Left ventricle myocardium inferior (tissue), 1 donor: ENCODE measurements at regions not wholly inside any gene's neighbourhood (a gene's known extent, or its start where the extent isn't known, plus 50 kb on each side); places are given as distances from the start of the nearest gene placed in this dataset.

ENCODE experiments used
- DNase-seq: peaks from one replicate; pipeline ENCODE4 v3.0.0-alpha.2; 2020
- H3K27ac ChIP-seq: fragments of 200-600 bp; replicated peaks from 2 replicates; pipeline ENCODE4 v1.8.0; 2021
- H3K27me3 ChIP-seq: fragments of 200-600 bp; 2 replicates; pipeline ENCODE4 v1.8.0; 2021; ENCODE audit warnings: low read depth
- H3K36me3 ChIP-seq: fragments of 200-600 bp; 2 replicates; pipeline ENCODE4 v1.8.0; 2021
- H3K4me1 ChIP-seq: fragments of 200-600 bp; 2 replicates; pipeline ENCODE4 v1.8.0; 2021
- H3K4me3 ChIP-seq: fragments of 200-600 bp; 2 replicates; pipeline ENCODE4 v1.8.0; 2021; ENCODE audit warnings: mild to moderate bottlenecking, moderate library complexity
- H3K9me3 ChIP-seq: fragments of 200-600 bp; replicated peaks from 2 replicates; pipeline ENCODE4 v1.8.0; 2021
- CTCF ChIP-seq: fragments of 200-600 bp; IDR thresholded peaks from 2 replicates; pipeline ENCODE4 v1.8.0; 2021; ENCODE audit warnings: antibody characterized with exemption, mild to moderate bottlenecking, borderline replicate concordance
- intact Hi-C: fragments of 100-400 bp; cut with micrococcal nuclease; formaldehyde crosslinking; loops from one replicate; pipeline ENCODE4 v1.11.0; 2022
- donor health status: DM: no; HTN: yes; CAD: no; lungs with severe emphysema.

DNA sequence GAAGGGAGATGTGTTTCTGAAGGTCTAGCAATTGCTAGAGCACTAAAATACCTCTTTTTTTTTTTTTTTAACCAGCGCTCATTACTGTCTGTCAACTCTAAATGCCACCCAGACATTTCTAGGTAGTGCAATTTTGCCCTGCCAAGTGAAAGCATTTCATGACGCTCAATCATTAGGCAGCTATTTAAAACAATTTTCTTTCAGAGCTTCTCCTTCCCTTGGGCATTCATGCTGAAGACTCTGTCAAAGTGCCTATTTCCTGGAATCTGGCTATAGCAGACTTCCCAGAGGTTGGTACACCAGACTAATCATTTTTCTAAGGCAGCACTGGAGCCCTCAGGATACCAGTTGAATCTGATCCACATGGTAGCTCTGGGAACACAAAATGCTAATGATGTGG, 97.0 kb upstream of the ANKRD55 start:
- Histone ChIP-seq H3K36me3 (no peaks in the 10 kb centered on the region), H3K27me3 (no peaks in the 10 kb centered on the region), H3K4me3 (no peak overlapping the region), H3K9me3 (peaks cover 6% of the 10 kb centered on the region), H3K4me1 (peaks cover 30% of the 10 kb centered on the region), H3K27ac (peak overlapping the region; percentile 43)
- no peak for DNase-seq
- intact Hi-C loops, result no loop called here
- TF ChIP-seq CTCF, result no peak

DNA sequence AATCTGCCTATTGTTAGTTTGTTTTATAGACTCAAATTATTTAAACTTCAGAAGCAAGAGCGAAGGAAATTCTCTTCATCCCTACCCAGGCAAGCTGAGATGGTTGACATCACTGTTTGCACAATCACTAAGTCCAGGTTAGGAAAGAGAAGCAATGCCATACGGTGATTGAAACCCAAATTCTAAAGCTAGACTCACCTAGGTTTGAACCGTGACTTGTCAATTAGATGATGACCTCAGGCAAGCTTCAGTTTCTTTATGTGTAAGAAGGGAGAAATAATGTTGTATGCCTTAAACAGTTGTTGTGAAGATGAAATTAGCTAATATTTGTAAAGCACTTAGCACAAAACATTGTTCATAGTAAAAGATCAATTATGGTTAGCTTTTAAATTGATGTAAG, 96.5 kb upstream of the ANKRD55 start:
- TF ChIP-seq CTCF, result no peak
- Histone ChIP-seq H3K36me3 (no peaks in the 10 kb centered on the region), H3K9me3 (peaks cover 1% of the 10 kb centered on the region), H3K27ac (peak overlapping the region; percentile 43), H3K4me1 (peaks cover 30% of the 10 kb centered on the region), H3K4me3 (no peak overlapping the region), H3K27me3 (no peaks in the 10 kb centered on the region)
- no peak for DNase-seq
- intact Hi-C loops, result no loop called here

- Histone ChIP-seq H3K9me3 (no peaks in the 10 kb centered on the region), H3K27ac (no peak overlapping the region), H3K36me3 (no peaks in the 10 kb centered on the region), H3K27me3 (no peaks in the 10 kb centered on the region), H3K4me1 (peaks cover 30% of the 10 kb centered on the region), H3K4me3 (no peak overlapping the region)
- intact Hi-C loops, result no loop called here
- no peak for DNase-seq
- no peak for TF ChIP-seq CTCF
Measured at GRCh38 chr5:56328753-56329560, 95.8 kb upstream of the ANKRD55 start.

GRCh38 chr5:56327809-56328208, 94.7 kb upstream of the ANKRD55 start:
- TF ChIP-seq CTCF, result no peak
- no peak overlapping the region for H3K4me3 ChIP-seq
- H3K27ac ChIP-seq, result no peak overlapping the region
- no peak for DNase-seq
- intact Hi-C loops, result no loop called here
- H3K27me3 ChIP-seq, result no peaks in the 10 kb centered on the region
- no peaks in the 10 kb centered on the region for H3K9me3 ChIP-seq
- H3K36me3 ChIP-seq, result no peaks in the 10 kb centered on the region
- H3K4me1 ChIP-seq, result peaks cover 30% of the 10 kb centered on the region

- no peak for DNase-seq
- TF ChIP-seq CTCF, result no peak
- no peak overlapping the region for H3K27ac ChIP-seq
- H3K27me3 ChIP-seq, result no peaks in the 10 kb centered on the region
- no peaks in the 10 kb centered on the region for H3K9me3 ChIP-seq
- H3K4me3 ChIP-seq, result no peak overlapping the region
- peaks cover 30% of the 10 kb centered on the region for H3K4me1 ChIP-seq
- H3K36me3 ChIP-seq, result no peaks in the 10 kb centered on the region
- intact Hi-C loops, result no loop called here
Measured at GRCh38 chr5:56326770-56327169, 93.6 kb upstream of the ANKRD55 start.
